Prostate gland (tissue), 2 donors: ENCODE measurements at regions not wholly inside any gene's neighbourhood (a gene's known extent, or its start where the extent isn't known, plus 50 kb on each side); places are given as distances from the start of the nearest gene placed in this dataset.

Experiments used
- POLR2A ChIP-seq: fragments of 450-650 bp; IDR thresholded peaks from one replicate; pipeline ENCODE4 v1.6.1; 2016; ENCODE audit warnings: antibody characterized with exemption, mild to moderate bottlenecking
- TF ChIP-seq, protein P1 (sequence below), 4 experiments: fragments of 200-600 bp in 2 of 4; fragments of 450-650 bp in 2 of 4; sonication (generic) in 2 of 4; IDR thresholded peaks; 1 replicate in 3 of 4; 2 replicates in 1 of 4; pipeline ENCODE4 v1.5.1; 2016 to 2019; ENCODE audit warnings: antibody characterized with exemption in 4 of 4, mild to moderate bottlenecking in 2 of 4, moderate library complexity in 2 of 4

DNA sequence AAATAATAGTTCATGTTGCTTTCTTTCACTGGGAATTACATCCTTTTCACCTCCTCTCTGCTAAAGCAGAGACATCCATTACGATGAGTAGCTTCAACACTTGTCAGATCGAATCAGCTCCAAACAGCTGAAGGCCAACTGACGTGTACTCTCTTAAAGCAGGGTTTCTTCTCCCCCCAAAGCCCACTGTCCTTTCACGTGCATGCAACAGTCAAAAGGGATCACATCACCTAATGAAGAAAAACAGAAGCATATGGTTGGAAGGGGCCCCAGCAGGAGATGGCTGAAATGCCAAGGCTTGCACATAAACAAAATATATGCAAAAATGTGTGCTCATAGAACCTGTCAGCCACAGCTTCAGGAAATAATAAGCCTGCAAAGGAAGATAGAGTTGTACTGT is 421.6 kb downstream of the ANXA1 start:
- TF ChIP-seq, protein P1, sequence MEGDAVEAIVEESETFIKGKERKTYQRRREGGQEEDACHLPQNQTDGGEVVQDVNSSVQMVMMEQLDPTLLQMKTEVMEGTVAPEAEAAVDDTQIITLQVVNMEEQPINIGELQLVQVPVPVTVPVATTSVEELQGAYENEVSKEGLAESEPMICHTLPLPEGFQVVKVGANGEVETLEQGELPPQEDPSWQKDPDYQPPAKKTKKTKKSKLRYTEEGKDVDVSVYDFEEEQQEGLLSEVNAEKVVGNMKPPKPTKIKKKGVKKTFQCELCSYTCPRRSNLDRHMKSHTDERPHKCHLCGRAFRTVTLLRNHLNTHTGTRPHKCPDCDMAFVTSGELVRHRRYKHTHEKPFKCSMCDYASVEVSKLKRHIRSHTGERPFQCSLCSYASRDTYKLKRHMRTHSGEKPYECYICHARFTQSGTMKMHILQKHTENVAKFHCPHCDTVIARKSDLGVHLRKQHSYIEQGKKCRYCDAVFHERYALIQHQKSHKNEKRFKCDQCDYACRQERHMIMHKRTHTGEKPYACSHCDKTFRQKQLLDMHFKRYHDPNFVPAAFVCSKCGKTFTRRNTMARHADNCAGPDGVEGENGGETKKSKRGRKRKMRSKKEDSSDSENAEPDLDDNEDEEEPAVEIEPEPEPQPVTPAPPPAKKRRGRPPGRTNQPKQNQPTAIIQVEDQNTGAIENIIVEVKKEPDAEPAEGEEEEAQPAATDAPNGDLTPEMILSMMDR (IDR thresholded peaks at IDR 0.05): no peak
- no peak for TF ChIP-seq POLR2A
